NCI-H2029 treated with DMSO at 0.1 percent for 48 hours (cell line): ENCODE measurements at regions not wholly inside any gene's neighbourhood (a gene's known extent, or its start where the extent isn't known, plus 50 kb on each side); places are given as distances from the start of the nearest gene placed in this dataset.

Experiments used
- DNase-seq: peaks from one replicate; lab custom pipeline; 2025; lab: John Stamatoyannopoulos, UW

- no peak for DNase-seq
These were observed 88.0 kb upstream of the CTNNA1 start for GRCh38 chr5:138665261-138665660.

- DNase-seq, result no peak
These were observed 88.8 kb upstream of the CTNNA1 start for GRCh38 chr5:138664276-138664943.

GRCh38 chr5:138663561-138663960 lies 88.4 kb upstream of the HSPA9 start:
- DNase-seq, result no peak

- no peak for DNase-seq
These were observed 87.8 kb upstream of the HSPA9 start for GRCh38 chr5:138663009-138663408.

GRCh38 chr5:138662599-138662998 lies 87.4 kb upstream of the HSPA9 start:
- DNase-seq, result no peak

- no peak for DNase-seq
These were observed 86.8 kb upstream of the HSPA9 start for GRCh38 chr5:138661991-138662434.

- no peak for DNase-seq
These were observed 86.2 kb upstream of the HSPA9 start for GRCh38 chr5:138661291-138661960.

- no peak for DNase-seq
These were observed 84.9 kb upstream of the HSPA9 start for GRCh38 chr5:138660051-138660572.

GRCh38 chr5:138659561-138659960 lies 84.4 kb upstream of the HSPA9 start:
- no peak for DNase-seq

- DNase-seq, result no peak
These were observed 83.9 kb upstream of the HSPA9 start for GRCh38 chr5:138659121-138659520.

GRCh38 chr5:138658676-138659075 lies 83.5 kb upstream of the HSPA9 start:
- DNase-seq, result no peak

GRCh38 chr5:138657360-138657759 lies 82.2 kb upstream of the HSPA9 start:
- DNase-seq, result no peak

- no peak for DNase-seq
These were observed 81.7 kb upstream of the HSPA9 start for GRCh38 chr5:138656916-138657315.

- no peak for DNase-seq
These were observed 80.5 kb upstream of the HSPA9 start for GRCh38 chr5:138655530-138656190.

- no peak for DNase-seq
These were observed 79.2 kb upstream of the HSPA9 start for GRCh38 chr5:138654281-138654867.

GRCh38 chr5:138653502-138653901 lies 78.3 kb upstream of the HSPA9 start:
- no peak for DNase-seq

- no peak for DNase-seq
These were observed 76.5 kb upstream of the HSPA9 start for GRCh38 chr5:138651767-138652117.

- DNase-seq, result no peak
These were observed 76.0 kb upstream of the HSPA9 start for GRCh38 chr5:138651058-138651766.

GRCh38 chr5:138650196-138650595 lies 75.0 kb upstream of the HSPA9 start:
- no peak for DNase-seq

- no peak for DNase-seq
These were observed 74.6 kb upstream of the HSPA9 start for GRCh38 chr5:138649775-138650174.

- DNase-seq, result no peak
These were observed 74.1 kb upstream of the HSPA9 start for GRCh38 chr5:138649316-138649720.

- DNase-seq, result no peak
These were observed 73.6 kb upstream of the HSPA9 start for GRCh38 chr5:138648841-138649240.
